ENCODE measurements at regions not wholly inside any gene's neighbourhood (a gene's known extent, or its start where the extent isn't known, plus 50 kb on each side); places are given as distances from the start of the nearest gene placed in this dataset.
"Not testable (repeated sequence)": the region's sequence is repeated elsewhere in the genome, so short reads cannot be mapped to it uniquely, and the experiment has no call there.

GRCh38 chr4:173753408-173753807 lies 223.4 kb upstream of the HAND2 start:
- FAIRE-seq = no peak

GRCh38 chr4:173752610-173753230 lies 222.7 kb upstream of the HAND2 start:
- FAIRE-seq = no peak

GRCh38 chr4:173748353-173748752 lies 218.3 kb upstream of the HAND2 start:
- FAIRE-seq = no peak

- no peak for FAIRE-seq
These were observed 217.7 kb upstream of the HAND2 start for GRCh38 chr4:173747537-173748257.

GRCh38 chr4:173746424-173746823 lies 216.4 kb upstream of the HAND2 start:
- no peak for FAIRE-seq

- FAIRE-seq = no peak
These were observed 215.7 kb upstream of the HAND2 start for GRCh38 chr4:173745765-173746164.

GRCh38 chr4:173736840-173737239 lies 206.8 kb upstream of the HAND2 start:
- no peak for FAIRE-seq

GRCh38 chr4:173735585-173735984 lies 205.6 kb upstream of the HAND2 start:
- FAIRE-seq = no peak

GRCh38 chr4:173735049-173735448 lies 205.0 kb upstream of the HAND2 start:
- no peak for FAIRE-seq

GRCh38 chr4:173731257-173731656 lies 201.2 kb upstream of the HAND2 start:
- FAIRE-seq = no peak

- FAIRE-seq = no peak
These were observed 192.0 kb upstream of the HAND2 start for GRCh38 chr4:173722075-173722474.

GRCh38 chr4:173718504-173718903 lies 188.5 kb upstream of the HAND2 start:
- FAIRE-seq = not testable (repeated sequence)

GRCh38 chr4:173717581-173717980 lies 187.6 kb upstream of the HAND2 start:
- FAIRE-seq = no peak

GRCh38 chr4:173714456-173714855 lies 184.4 kb upstream of the HAND2 start:
- FAIRE-seq = no peak

GRCh38 chr4:173713026-173713425 lies 183.0 kb upstream of the HAND2 start:
- FAIRE-seq = no peak

- FAIRE-seq = no peak
These were observed 177.8 kb upstream of the HAND2 start for GRCh38 chr4:173707658-173708419.

GRCh38 chr4:173704201-173704600 lies 174.2 kb upstream of the HAND2 start:
- no peak for FAIRE-seq

- FAIRE-seq = no peak
These were observed 173.0 kb upstream of the HAND2 start for GRCh38 chr4:173703021-173703420.

- no peak for FAIRE-seq
These were observed 170.6 kb upstream of the HAND2 start for GRCh38 chr4:173700650-173701049.

GRCh38 chr4:173699841-173700475 lies 169.9 kb upstream of the HAND2 start:
- no peak for FAIRE-seq

GRCh38 chr4:173698557-173699262 lies 168.7 kb upstream of the HAND2 start:
- FAIRE-seq = no peak

GRCh38 chr4:173697840-173698239 lies 167.8 kb upstream of the HAND2 start:
- no peak for FAIRE-seq

- FAIRE-seq = no peak
These were observed 166.5 kb upstream of the HAND2 start for GRCh38 chr4:173696551-173696950.

Measured in islet of Langerhans (tissue), 1 donor.